HCT116 (cell line): ENCODE measurements at regions not wholly inside any gene's neighbourhood (a gene's known extent, or its start where the extent isn't known, plus 50 kb on each side); places are given as distances from the start of the nearest gene placed in this dataset.

ENCODE experiments used
- ATAC-seq: fragments of 200-7000 bp; cut with Tn5 transposase; 2 replicates; pipeline ENCODE4 v1.9.1; 2020; ENCODE audit warnings: mild to moderate bottlenecking, moderate library complexity
- BruUV-seq: library from RNA; stranded (reverse); fragments of 400-500 nt; replicated peaks from 2 replicates; lab custom pipeline; 2021; lab: Mats Ljungman, UMichigan
- CTCF ChIA-PET: fragments of 300-600 bp; sonication (Branson Sonifier 250); formaldehyde crosslinking; loops from one replicate; lab custom pipeline; 2021; ENCODE audit warnings: antibody characterized with exemption; lab: Charles Lee
- POLR2A ChIA-PET: fragments of 300-600, 350-600 bp; sonication (Branson Sonifier 250); formaldehyde crosslinking; loops from one replicate; lab custom pipeline; 2021; ENCODE audit warnings: antibody characterized with exemption; lab: Charles Lee
- RAD21 ChIA-PET, 2 experiments: fragments of 300-600 bp; sonication (Branson Sonifier 250); formaldehyde crosslinking; loops; one replicate each; lab custom pipeline; 2023; ENCODE audit warnings: low total read pairs in 2 of 2; ENCODE audit not compliant: uncharacterized antibody in 2 of 2, unreplicated experiment in 2 of 2, low non-redundant PET in 1 of 2; lab: Charles Lee
- DNase-seq: peaks from one replicate; pipeline ENCODE4 v3.0.0-alpha.2; 2010; ENCODE audit warnings: low read depth, low spot score
- H2AFZ ChIP-seq: fragments of 200-600 bp; shearing (Covaris generic), sonication (generic); 2 replicates; pipeline ENCODE4 v1.6.1; 2017; ENCODE audit warnings: low read depth, mixed run types, mixed read lengths, antibody characterized with exemption, low read length; ENCODE audit not compliant: poor library complexity, severe bottlenecking
- H3K27ac ChIP-seq: 2 replicates; pipeline ENCODE4 v1.5.1; 2012; ENCODE audit warnings: low read depth, low read length
- H3K27me3 ChIP-seq: fragments of 200-600 bp; sonication (generic); 2 replicates; pipeline ENCODE4 v1.6.1; 2016; ENCODE audit warnings: mixed run types, low read length, mixed read lengths; ENCODE audit not compliant: insufficient read depth
- H3K36me3 ChIP-seq, 2 experiments: fragments of 200-500 bp in 1 of 2; fragments of 200-600 bp in 1 of 2; sonication (Bioruptor generic) in 1 of 2; sonication (generic) in 1 of 2; 2 replicates each; pipeline versions ENCODE4 v1.5.1 to v1.6.1; 2014 to 2016; ENCODE audit warnings: low read length in 2 of 2, inconsistent platforms in 1 of 2, mixed read lengths in 1 of 2, mixed run types in 1 of 2; ENCODE audit not compliant: insufficient read depth in 2 of 2, control insufficient read depth in 1 of 2
- H3K4me1 ChIP-seq, 2 experiments: fragments of 200-600 bp in 1 of 2; sonication (generic) in 1 of 2; 2 replicates each; pipeline versions ENCODE4 v1.5.1 to v1.6.1; 2012 to 2017; ENCODE audit warnings: low read length in 2 of 2, inconsistent platforms in 1 of 2, mild to moderate bottlenecking in 1 of 2, mixed read lengths in 1 of 2, mixed run types in 1 of 2, moderate library complexity in 1 of 2; ENCODE audit not compliant: insufficient read depth in 2 of 2, control insufficient read depth in 1 of 2
- H3K4me2 ChIP-seq: fragments of 200-600 bp; sonication (generic); 2 replicates; pipeline ENCODE4 v1.6.1; 2017; ENCODE audit warnings: mixed run types, low read length, mixed read lengths
- H3K4me3 ChIP-seq, 2 experiments: fragments of 200-600 bp in 1 of 2; sonication (generic) in 1 of 2; replicated peaks in 1 of 2; 2 replicates each; pipeline ENCODE4 v1.5.1; 2011 to 2016; ENCODE audit warnings: low read length in 2 of 2, control low read depth in 1 of 2, low read depth in 1 of 2, mild to moderate bottlenecking in 1 of 2, mixed read lengths in 1 of 2, mixed run types in 1 of 2
- H3K79me2 ChIP-seq: fragments of 200-600 bp; sonication (generic); 2 replicates; pipeline ENCODE4 v1.6.1; 2017; ENCODE audit warnings: mild to moderate bottlenecking, mixed run types, low read length, moderate library complexity, mixed read lengths; ENCODE audit not compliant: insufficient read depth
- H3K9ac ChIP-seq: fragments of 200-600 bp; sonication (generic); 2 replicates; pipeline ENCODE4 v1.6.1; 2016; ENCODE audit warnings: low read length, mixed read lengths
- H3K9me2 ChIP-seq: fragments of 200-600 bp; sonication (generic), shearing (Covaris generic); 2 replicates; pipeline ENCODE4 v1.6.1; 2017; ENCODE audit warnings: mixed run types, mild to moderate bottlenecking, moderate library complexity; ENCODE audit not compliant: insufficient read depth
- H3K9me3 ChIP-seq, 2 experiments: fragments of 200-500 bp in 1 of 2; fragments of 200-600 bp in 1 of 2; sonication (Bioruptor generic) in 1 of 2; sonication (generic) in 1 of 2; 2 replicates each; pipeline ENCODE4 v1.6.1; 2014 to 2017; ENCODE audit warnings: low read length in 2 of 2, mixed read lengths in 2 of 2, inconsistent platforms in 1 of 2, low read depth in 1 of 2, mild to moderate bottlenecking in 1 of 2, mixed run types in 1 of 2, moderate library complexity in 1 of 2; ENCODE audit not compliant: control insufficient read depth in 1 of 2, insufficient read depth in 1 of 2
- H4K20me1 ChIP-seq: fragments of 200-600 bp; sonication (generic), shearing (Covaris generic); 2 replicates; pipeline ENCODE4 v1.6.1; 2017; ENCODE audit warnings: mixed run types, mild to moderate bottlenecking, moderate library complexity; ENCODE audit not compliant: insufficient read depth
- ATF3 ChIP-seq: IDR thresholded peaks from 2 replicates; pipeline ENCODE4 v1.6.1; 2012
- CEBPB ChIP-seq: IDR thresholded peaks from 2 replicates; pipeline ENCODE4 v1.6.1; 2012; ENCODE audit warnings: low read depth
- CTCF ChIP-seq, 3 experiments: fragments of 200-600 bp in 1 of 3; sonication (generic) in 1 of 3; IDR thresholded peaks in 2 of 3; conservative IDR thresholded peaks in 1 of 3; 2 replicates each; pipeline ENCODE4 v1.5.1; 2012 to 2017; ENCODE audit warnings: low read depth in 2 of 3, low read length in 2 of 3, antibody characterized with exemption in 1 of 3, borderline replicate concordance in 1 of 3, control low read depth in 1 of 3, mild to moderate bottlenecking in 1 of 3, mixed read lengths in 1 of 3, mixed run types in 1 of 3, moderate library complexity in 1 of 3; ENCODE audit not compliant: insufficient read depth in 1 of 3
- EGR1 ChIP-seq: IDR thresholded peaks from 2 replicates; pipeline ENCODE4 v1.6.1; 2012; ENCODE audit warnings: low read depth
- ELF1 ChIP-seq: IDR thresholded peaks from 2 replicates; pipeline ENCODE4 v1.6.1; 2012; ENCODE audit warnings: low read depth, borderline replicate concordance
- EZH2 ChIP-seq: fragments of 200-600 bp; sonication (generic); IDR thresholded peaks from 2 replicates; pipeline ENCODE4 v1.6.1; 2017; ENCODE audit warnings: antibody characterized with exemption, mixed run types
- EZH2phosphoT487 ChIP-seq: fragments of 200-600 bp; IDR thresholded peaks from 2 replicates; pipeline ENCODE4 v1.6.1; 2018; ENCODE audit warnings: antibody characterized with exemption, borderline replicate concordance
- FOSL1 ChIP-seq: IDR thresholded peaks from 2 replicates; pipeline ENCODE4 v1.6.1; 2012; ENCODE audit warnings: low read depth
- MAX ChIP-seq: IDR thresholded peaks from 2 replicates; pipeline ENCODE4 v1.6.1; 2012
- RAD21 ChIP-seq: IDR thresholded peaks from 2 replicates; pipeline ENCODE4 v1.6.1; 2012; ENCODE audit warnings: low read depth, mild to moderate bottlenecking
- REST ChIP-seq: IDR thresholded peaks from 2 replicates; pipeline ENCODE4 v1.6.1; 2012; ENCODE audit warnings: low read depth
- SP1 ChIP-seq: IDR thresholded peaks from 2 replicates; pipeline ENCODE4 v1.6.1; 2012; ENCODE audit warnings: low read depth
- SRF ChIP-seq: IDR thresholded peaks from 2 replicates; pipeline ENCODE4 v1.6.1; 2012; ENCODE audit warnings: low read depth
- TCF7L2 ChIP-seq: IDR thresholded peaks from 2 replicates; pipeline ENCODE4 v1.7.0; 2011; ENCODE audit warnings: borderline replicate concordance, inconsistent platforms; ENCODE audit not compliant: insufficient read depth, insufficient read length; ENCODE audit errors: extremely low read depth
- YY1 ChIP-seq: IDR thresholded peaks from 2 replicates; pipeline ENCODE4 v1.6.1; 2011; ENCODE audit warnings: low read length, low read depth, moderate library complexity, mild to moderate bottlenecking; ENCODE audit not compliant: insufficient replicate concordance; ENCODE audit errors: extremely low read depth
- ZBTB33 ChIP-seq: IDR thresholded peaks from 2 replicates; pipeline ENCODE4 v1.6.1; 2011; ENCODE audit warnings: mild to moderate bottlenecking, low read length, moderate library complexity; ENCODE audit not compliant: insufficient replicate concordance; ENCODE audit errors: extremely low read depth
- ZFX ChIP-seq: fragments of 450-650 bp; IDR thresholded peaks from 2 replicates; pipeline ENCODE4 v1.6.1; 2017
- ZNF274 ChIP-seq: fragments of 200-500 bp; sonication (Bioruptor generic); IDR thresholded peaks from 2 replicates; pipeline ENCODE4 v1.6.1; 2014; ENCODE audit warnings: mild to moderate bottlenecking, low read depth, low read length, inconsistent platforms
- intact Hi-C: fragments of 100-400 bp; cut with micrococcal nuclease; formaldehyde crosslinking; loops from 2 replicates; pipeline ENCODE4 v1.10.0; 2022

- no peak for DNase-seq
- H2AFZ ChIP-seq: no peak overlapping the region
- POLR2A ChIA-PET: no interaction called here
- no peaks in the 10 kb centered on the region for H3K36me3 ChIP-seq
- no peaks in the 10 kb centered on the region for H3K27me3 ChIP-seq
- no peaks in the 10 kb centered on the region for H3K79me2 ChIP-seq
- H3K4me2 ChIP-seq: no peak overlapping the region
- CTCF ChIA-PET: no interaction called here
- ATAC-seq: no peak
- no peak overlapping the region for H3K4me3 ChIP-seq
- H3K9ac ChIP-seq: no peak overlapping the region
- no peaks in the 10 kb centered on the region for H3K9me2 ChIP-seq
- no peaks in the 10 kb centered on the region for H3K4me1 ChIP-seq
- no peak overlapping the region for H3K27ac ChIP-seq
- H3K9me3 ChIP-seq: peaks cover 0 to 14% of the 10 kb centered on the region in 2 experiments; a peak in 1 of 4 replicates
- intact Hi-C loops: no loop called here
- RAD21 ChIA-PET: no interaction called here
- no peaks in the 10 kb centered on the region for H4K20me1 ChIP-seq
- no peak for TF ChIP-seq TCF7L2
- TF ChIP-seq CEBPB: no peak
- no peak for TF ChIP-seq EZH2phosphoT487
- no peak for TF ChIP-seq YY1
- no peak for TF ChIP-seq ZFX
- no peak for TF ChIP-seq SRF
- TF ChIP-seq CTCF (IDR thresholded peaks at IDR 0.05 in 2 of 3, conservative IDR thresholded peaks at IDR 0.05 in 1 of 3; ENCODE audit: borderline replicate concordance in 1 of 3, insufficient read depth in 1 of 3, low read depth in 2 of 3, low read length in 2 of 3): no peak
- TF ChIP-seq EZH2: no peak
- TF ChIP-seq RAD21: no peak
- no peak for TF ChIP-seq EGR1
- no peak for TF ChIP-seq SP1
- TF ChIP-seq ZNF274: no peak
- no peak for TF ChIP-seq ATF3
- no peak for TF ChIP-seq ZBTB33
- no peak for TF ChIP-seq FOSL1
- no peak for TF ChIP-seq MAX
- TF ChIP-seq ELF1: no peak
- TF ChIP-seq REST: no peak
- no TSS peak for BruUV-seq
These were observed 497.0 kb upstream of the TUSC1 start for GRCh38 chr9:26175264-26175663.
